EL (cell line): ENCODE measurements at regions not wholly inside any gene's neighbourhood (a gene's known extent, or its start where the extent isn't known, plus 50 kb on each side); places are given as distances from the start of the nearest gene placed in this dataset.

Experiments used
- DNase-seq: peaks from one replicate; pipeline ENCODE4 v3.0.0-alpha.2; 2016

GRCh38 chr7:128168667-128169210 is 72.3 kb upstream of the LEP start:
- no peak for DNase-seq

DNA sequence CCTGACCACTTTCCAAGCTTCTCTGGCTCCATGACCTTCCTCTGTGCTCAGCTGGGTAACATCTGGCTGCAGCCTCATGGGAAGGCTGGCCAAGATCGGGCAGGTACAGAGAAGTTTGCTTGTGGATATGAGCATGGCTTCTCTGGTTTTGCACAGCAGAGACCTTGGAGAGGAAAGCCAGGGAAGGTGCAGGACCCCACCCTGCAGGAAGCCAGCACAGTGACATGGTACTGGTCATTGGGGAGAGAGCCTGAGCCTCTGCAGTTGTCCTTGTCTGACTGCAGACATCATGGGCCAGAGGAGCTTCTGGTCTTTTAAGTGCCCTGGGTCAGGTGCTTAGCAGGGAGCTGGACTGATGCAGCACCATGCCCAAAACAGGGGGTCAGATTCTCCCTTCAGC is 70.6 kb upstream of the LEP start:
- DNase-seq = no peak

- no peak for DNase-seq
Observed at GRCh38 chr7:128171342-128171918, 69.6 kb upstream of the LEP start.

DNA sequence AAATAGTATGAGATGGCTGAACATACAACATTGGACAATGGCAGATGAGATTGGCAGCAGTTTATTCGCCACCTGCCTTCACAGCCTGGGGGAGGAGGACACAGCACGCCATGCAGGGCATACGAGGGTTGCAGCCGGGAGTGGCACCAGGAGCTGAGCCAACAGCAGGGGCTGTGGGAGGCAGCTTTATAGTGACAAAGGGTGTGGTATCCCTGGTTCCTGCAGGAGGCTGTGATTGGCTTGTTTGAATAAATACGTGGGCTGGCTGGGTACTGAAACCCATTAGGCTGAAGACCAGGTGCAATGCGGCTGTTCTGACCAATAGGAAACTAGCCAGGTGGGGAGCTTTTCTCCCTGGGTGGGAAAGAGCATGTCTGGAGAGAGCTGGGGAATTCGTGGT is 68.9 kb upstream of the LEP start:
- DNase-seq = no peak

GRCh38 chr7:128172963-128173362 is 68.1 kb upstream of the LEP start:
- DNase-seq = no peak

DNA sequence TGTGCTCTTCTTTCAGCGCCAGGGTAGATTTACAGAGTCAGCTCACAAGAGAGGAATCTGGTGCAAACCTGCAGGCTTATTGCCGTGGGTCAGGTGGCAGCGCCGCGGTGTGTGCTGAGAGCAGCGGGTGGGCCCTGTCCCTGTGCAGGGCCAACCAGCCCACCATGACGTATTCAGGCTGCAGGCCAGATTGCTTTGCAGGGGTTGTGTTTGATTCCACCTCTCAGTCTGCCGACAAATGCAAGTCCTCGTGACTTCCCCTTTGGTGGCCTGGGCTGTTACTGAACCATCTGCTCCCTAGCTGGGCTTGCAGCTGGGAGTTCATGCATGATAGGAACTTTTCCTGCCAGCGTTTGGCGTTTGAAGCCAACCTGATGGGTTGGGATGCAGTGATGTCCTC is 66.7 kb upstream of the LEP start:
- no peak for DNase-seq

DNA sequence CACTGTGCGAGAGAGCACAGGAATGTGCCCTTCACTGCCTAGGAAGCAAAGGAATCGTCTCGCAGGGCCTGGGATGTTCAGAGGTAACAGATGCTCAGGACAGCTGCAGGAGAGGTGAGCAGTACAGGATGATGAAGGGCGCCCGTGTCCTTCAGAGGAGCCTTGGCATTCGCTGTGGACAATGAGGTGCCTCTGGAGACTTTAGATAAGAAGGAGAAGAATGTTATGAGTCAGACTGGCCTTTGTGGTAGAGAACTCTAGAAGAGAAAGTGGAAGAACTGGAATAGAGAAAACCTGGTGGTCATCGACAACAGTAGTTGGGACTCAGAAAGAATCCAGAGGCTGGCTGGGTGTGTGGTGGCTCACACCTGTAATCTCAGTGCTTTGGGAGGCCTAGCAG is 64.4 kb upstream of the LEP start:
- DNase-seq = no peak

DNA sequence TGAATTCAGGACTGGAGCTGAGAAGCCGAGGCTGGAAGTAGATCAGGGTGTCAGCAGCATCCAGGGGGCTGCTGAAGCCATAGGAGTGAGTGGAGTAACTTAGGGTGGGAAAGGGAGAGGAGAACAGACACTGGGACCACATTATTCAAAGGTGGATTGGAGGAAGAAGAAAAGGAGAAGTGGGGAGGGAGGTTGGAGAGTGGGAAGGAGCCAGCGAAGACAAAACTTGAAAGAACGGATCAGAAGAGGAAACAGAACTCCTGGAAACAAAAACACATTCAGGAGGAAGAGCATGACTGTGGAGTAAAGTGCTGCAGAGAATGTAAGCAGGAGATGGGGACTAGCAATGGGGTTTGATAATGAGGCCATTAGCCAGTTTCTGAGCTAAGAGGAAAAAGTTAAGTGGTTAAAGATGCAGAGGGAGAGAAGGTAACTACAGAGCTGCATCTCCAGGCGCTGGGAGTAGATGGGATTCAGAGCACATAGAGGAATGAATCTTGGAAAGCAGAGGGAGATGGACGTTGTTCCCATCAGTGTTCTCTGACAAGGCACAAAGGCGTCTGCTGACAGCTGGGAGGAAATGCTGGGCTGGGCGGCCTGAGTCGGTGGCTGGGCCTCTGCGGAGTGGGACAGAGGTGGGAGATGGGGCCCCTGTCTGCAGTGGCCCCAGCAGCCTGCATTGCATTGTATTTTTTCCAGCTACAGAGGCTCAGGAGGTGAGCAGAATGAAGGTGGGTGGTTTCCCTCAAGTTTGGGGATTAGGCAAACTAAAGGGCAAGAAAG is 63.1 kb upstream of the LEP start:
- no peak for DNase-seq

DNA sequence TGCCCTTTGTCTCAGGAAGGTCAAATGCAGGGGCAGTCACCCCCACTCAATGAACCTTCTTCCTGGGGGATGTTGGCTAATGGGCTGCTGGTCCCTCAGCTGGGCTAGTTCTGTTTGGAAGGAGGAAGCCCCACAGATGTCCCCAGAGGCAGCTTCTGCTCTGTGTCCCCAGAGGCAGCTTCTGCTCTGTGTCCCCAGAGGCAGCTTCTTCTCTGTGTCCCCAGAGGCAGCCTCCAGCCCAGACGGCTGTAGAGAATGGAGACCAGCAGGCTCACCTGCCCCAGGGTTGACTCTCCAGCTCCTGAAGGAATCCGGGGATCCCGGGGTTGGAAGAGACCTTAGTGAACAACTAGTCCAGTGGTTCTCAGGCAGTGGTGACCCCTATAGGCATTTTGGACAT is 62.5 kb upstream of the LEP start:
- DNase-seq = no peak

- DNase-seq = no peak
Observed at GRCh38 chr7:128188396-128189230, 52.5 kb upstream of the LEP start.

DNA sequence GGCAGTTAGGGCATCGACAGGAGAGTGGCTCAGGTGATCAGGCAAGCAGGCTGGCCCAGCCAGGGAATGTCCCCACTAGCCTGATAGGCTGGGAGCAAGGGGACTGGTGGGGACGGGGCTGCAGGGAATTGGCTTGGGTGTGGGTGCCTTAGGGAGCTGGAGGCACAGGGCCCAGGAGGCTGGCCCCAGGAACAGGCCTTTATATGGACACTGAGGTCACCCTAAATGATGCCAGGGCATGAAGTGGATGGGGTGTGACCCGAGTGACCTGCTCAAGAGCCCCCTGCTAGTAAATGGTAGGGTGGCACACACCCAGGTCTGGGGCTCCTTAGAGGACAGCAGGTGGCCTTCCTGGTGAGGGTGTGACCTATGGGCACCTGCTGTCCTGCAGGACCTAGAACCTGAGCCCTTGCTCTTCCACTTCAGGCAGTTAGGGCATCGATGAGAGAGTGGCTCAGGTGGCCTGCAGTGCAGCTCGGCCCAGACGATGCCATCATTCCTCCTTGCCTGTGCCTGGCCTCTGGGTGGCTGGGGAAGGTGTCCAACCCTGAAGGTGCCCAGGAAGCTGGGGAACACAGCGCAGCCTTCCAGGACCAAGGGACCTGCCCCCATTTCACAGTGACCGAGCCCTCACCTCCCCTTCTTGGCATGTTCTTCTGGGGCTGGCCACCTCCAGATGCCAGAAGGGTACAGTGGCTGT is 51.7 kb upstream of the LEP start:
- DNase-seq = no peak

- DNase-seq = no peak
Observed at GRCh38 chr7:128190051-128190647, 50.9 kb upstream of the LEP start.

- DNase-seq = no peak
Observed at GRCh38 chr7:128191136-128191844, 49.8 kb upstream of the LEP start.
